Activated T-cell treated with anti-CD3 and anti-CD28 coated beads, Interleukin-2, amount 50 U/mL, for 72 hours (primary cell): ENCODE measurements at regions not wholly inside any gene's neighbourhood (a gene's known extent, or its start where the extent isn't known, plus 50 kb on each side); places are given as distances from the start of the nearest gene placed in this dataset.
"Not testable (repeated sequence)": the region's sequence is repeated elsewhere in the genome, so short reads cannot be mapped to it uniquely, and the experiment has no call there.

Experiments used
- ATAC-seq, 2 donors: fragments of 150-1000 bp; cut with Tn5 transposase; replicated peaks in 1 of 2; 2 replicates each; pipeline ENCODE4 v1.10.0; 2021; ENCODE audit warnings: moderate library complexity in 2 of 2, mild to moderate bottlenecking in 1 of 2
- DNase-seq, 2 donors: peaks; one replicate each; pipeline ENCODE4 v3.0.0; 2021 to 2022; ENCODE audit warnings: mixed read lengths in 1 of 2
- H3K27ac Mint-ChIP-seq: one replicate; pipeline ENCODE4 v1.8.0; 2022; ENCODE audit warnings: mild to moderate bottlenecking, moderate library complexity, mixed read lengths
- H3K27me3 Mint-ChIP-seq: one replicate; pipeline ENCODE4 v1.8.0; 2022; ENCODE audit warnings: low read depth, mixed read lengths
- H3K36me3 Mint-ChIP-seq, 2 donors: one replicate each; pipeline ENCODE4 v1.8.0; 2022; ENCODE audit warnings: mixed read lengths in 2 of 2, mild to moderate bottlenecking in 1 of 2; ENCODE audit not compliant: insufficient read depth in 2 of 2
- H3K4me1 Mint-ChIP-seq: one replicate; pipeline ENCODE4 v1.8.0; 2022; ENCODE audit warnings: low read depth, mixed read lengths
- H3K4me3 Mint-ChIP-seq, 2 donors: one replicate each; pipeline ENCODE4 v1.8.0; 2022; ENCODE audit warnings: mild to moderate bottlenecking in 2 of 2, mixed read lengths in 2 of 2, moderate library complexity in 2 of 2
- H3K9me3 Mint-ChIP-seq, 2 donors: one replicate each; pipeline ENCODE4 v1.8.0; 2022; ENCODE audit warnings: mixed read lengths in 2 of 2

GRCh38 chr7:6982375-6982774 is 156.3 kb upstream of the CCZ1B start:
- not testable (repeated sequence) for H3K36me3 Mint-ChIP-seq, H3K27ac Mint-ChIP-seq, H3K9me3 Mint-ChIP-seq, H3K4me1 Mint-ChIP-seq, DNase-seq, ATAC-seq, H3K27me3 Mint-ChIP-seq, H3K4me3 Mint-ChIP-seq

- not testable (repeated sequence) for H3K4me3 Mint-ChIP-seq, DNase-seq, H3K27ac Mint-ChIP-seq, ATAC-seq, H3K9me3 Mint-ChIP-seq, H3K27me3 Mint-ChIP-seq, H3K36me3 Mint-ChIP-seq
- H3K4me1 Mint-ChIP-seq = peaks cover 14% of the 10 kb centered on the region
These were observed 160.8 kb upstream of the CCZ1B start for GRCh38 chr7:6986892-6987291.

- not testable (repeated sequence) for H3K27me3 Mint-ChIP-seq, H3K4me3 Mint-ChIP-seq, H3K27ac Mint-ChIP-seq, H3K9me3 Mint-ChIP-seq, H3K36me3 Mint-ChIP-seq, DNase-seq, ATAC-seq
- peaks cover 14% of the 10 kb centered on the region for H3K4me1 Mint-ChIP-seq
These were observed 162.5 kb upstream of the CCZ1B start for GRCh38 chr7:6988608-6989007.

GRCh38 chr7:6989968-6990367 is 163.9 kb upstream of the CCZ1B start:
- H3K36me3 Mint-ChIP-seq, H3K27me3 Mint-ChIP-seq, ATAC-seq, H3K4me3 Mint-ChIP-seq, H3K9me3 Mint-ChIP-seq, DNase-seq: not testable (repeated sequence)
- H3K4me1 Mint-ChIP-seq = peaks cover 14% of the 10 kb centered on the region
- peak overlapping the region; percentile 1 for H3K27ac Mint-ChIP-seq

- H3K4me1 Mint-ChIP-seq = peaks cover 14% of the 10 kb centered on the region
- H3K27me3 Mint-ChIP-seq, DNase-seq, H3K36me3 Mint-ChIP-seq, H3K9me3 Mint-ChIP-seq, ATAC-seq: not testable (repeated sequence)
- H3K4me3 Mint-ChIP-seq = peak overlapping the region; percentile 45 to 73
- peak overlapping the region; percentile 45 for H3K27ac Mint-ChIP-seq
These were observed 164.5 kb upstream of the CCZ1B start for GRCh38 chr7:6990426-6991152.

- DNase-seq = peak; percentile 48 to 51
- not testable (repeated sequence) for H3K9me3 Mint-ChIP-seq, H3K36me3 Mint-ChIP-seq, H3K27me3 Mint-ChIP-seq, ATAC-seq
- peaks cover 14% of the 10 kb centered on the region for H3K4me1 Mint-ChIP-seq
- H3K27ac Mint-ChIP-seq = peak overlapping the region; percentile 46
- H3K4me3 Mint-ChIP-seq = peak overlapping the region; percentile 45 to 73
These were observed 165.1 kb upstream of the CCZ1B start for GRCh38 chr7:6991169-6991611.

GRCh38 chr7:6991686-6992085 is 165.6 kb upstream of the CCZ1B start:
- not testable (repeated sequence) for DNase-seq, ATAC-seq, H3K36me3 Mint-ChIP-seq, H3K9me3 Mint-ChIP-seq, H3K27me3 Mint-ChIP-seq
- Mint-ChIP-seq H3K27ac (peak overlapping the region; percentile 46), H3K4me3 (peak overlapping the region; percentile 45 to 73), H3K4me1 (peaks cover 14% of the 10 kb centered on the region)

GRCh38 chr7:6992133-6992532 is 166.1 kb upstream of the CCZ1B start:
- not testable (repeated sequence) for DNase-seq, ATAC-seq, H3K4me3 Mint-ChIP-seq, H3K27me3 Mint-ChIP-seq, H3K9me3 Mint-ChIP-seq, H3K27ac Mint-ChIP-seq, H3K36me3 Mint-ChIP-seq
- H3K4me1 Mint-ChIP-seq = peaks cover 14% of the 10 kb centered on the region

- DNase-seq, ATAC-seq, H3K9me3 Mint-ChIP-seq, H3K36me3 Mint-ChIP-seq, H3K4me3 Mint-ChIP-seq, H3K27ac Mint-ChIP-seq, H3K27me3 Mint-ChIP-seq: not testable (repeated sequence)
- peaks cover 14% of the 10 kb centered on the region for H3K4me1 Mint-ChIP-seq
These were observed 169.0 kb upstream of the CCZ1B start for GRCh38 chr7:6995026-6995425.

GRCh38 chr7:6995493-6996289 is 169.6 kb upstream of the CCZ1B start:
- H3K4me3 Mint-ChIP-seq, DNase-seq, H3K27ac Mint-ChIP-seq, H3K9me3 Mint-ChIP-seq, ATAC-seq, H3K36me3 Mint-ChIP-seq, H3K27me3 Mint-ChIP-seq: not testable (repeated sequence)
- peaks cover 11% of the 10 kb centered on the region for H3K4me1 Mint-ChIP-seq

- H3K4me3 Mint-ChIP-seq, DNase-seq, H3K36me3 Mint-ChIP-seq, H3K9me3 Mint-ChIP-seq, ATAC-seq, H3K27me3 Mint-ChIP-seq, H3K27ac Mint-ChIP-seq, H3K4me1 Mint-ChIP-seq: not testable (repeated sequence)
These were observed 173.1 kb upstream of the CCZ1B start for GRCh38 chr7:6999067-6999666.

GRCh38 chr7:7002418-7003062 is 176.5 kb upstream of the CCZ1B start:
- peaks cover 1 to 2% of the 10 kb centered on the region in 2 donors for H3K9me3 Mint-ChIP-seq
- H3K36me3 Mint-ChIP-seq = no peaks in the 10 kb centered on the region
- no peak overlapping the region for H3K27ac Mint-ChIP-seq
- H3K27me3 Mint-ChIP-seq = no peaks in the 10 kb centered on the region
- DNase-seq = no peak
- no peaks in the 10 kb centered on the region for H3K4me1 Mint-ChIP-seq
- ATAC-seq = no peak
- H3K4me3 Mint-ChIP-seq = no peak overlapping the region

GRCh38 chr7:7005303-7005702 is 177.0 kb upstream of the C1GALT1 start:
- Mint-ChIP-seq H3K27me3 (peaks cover 6% of the 10 kb centered on the region), H3K9me3 (peaks cover 0 to 3% of the 10 kb centered on the region in 2 donors), H3K36me3 (no peaks in the 10 kb centered on the region), H3K4me3 (no peak overlapping the region), H3K27ac (no peak overlapping the region), H3K4me1 (no peaks in the 10 kb centered on the region)
- ATAC-seq (no peak), DNase-seq (no peak)
